GM12878 (cell line): ENCODE measurements at regions not wholly inside any gene's neighbourhood (a gene's known extent, or its start where the extent isn't known, plus 50 kb on each side); places are given as distances from the start of the nearest gene placed in this dataset.

Source experiments
- ATAC-seq: fragments of 200-7000 bp; cut with Tn5 transposase; 3 replicates; pipeline ENCODE4 v1.9.1; 2020; ENCODE audit warnings: mild to moderate bottlenecking, moderate library complexity
- BruUV-seq: library from RNA; stranded (reverse); fragments of 400-500 nt; replicated peaks from 2 replicates; lab custom pipeline; 2021; lab: Mats Ljungman, UMichigan
- CTCF ChIA-PET: fragments of 300-600 bp; sonication (Branson Sonifier 250); formaldehyde crosslinking; extraction: SDS; loops from one replicate; lab custom pipeline; 2021; ENCODE audit warnings: inconsistent platforms; lab: Yijun Ruan, JAX
- POLR2A ChIA-PET: fragments of 350-600 bp; formaldehyde crosslinking; extraction: SDS; loops from one replicate; lab custom pipeline; 2021; ENCODE audit warnings: inconsistent platforms; lab: Charles Lee
- RAD21 ChIA-PET: fragments of 300-600 bp; sonication (Branson Sonifier 250); formaldehyde crosslinking; loops from one replicate; lab custom pipeline; 2023; ENCODE audit warnings: antibody characterized with exemption; ENCODE audit not compliant: unreplicated experiment; lab: Charles Lee
- SMC1A ChIA-PET: fragments of 300-600 bp; sonication (Branson Sonifier 250); formaldehyde crosslinking; loops from one replicate; lab custom pipeline; 2023; ENCODE audit not compliant: unreplicated experiment, uncharacterized antibody; lab: Charles Lee
- DNase-seq: peaks from one replicate; pipeline ENCODE4 v3.0.0-alpha.2; 2011; ENCODE audit warnings: low read depth, low spot score
- FAIRE-seq: peaks from 3 replicates; lab custom pipeline; 2011; peaks lifted over from hg19 to GRCh38; lab: Jason Lieb, UNC
- H2AFZ ChIP-seq: 2 replicates; pipeline ENCODE4 v1.6.0; 2011; ENCODE audit warnings: low read depth, low read length, control low read depth; ENCODE audit not compliant: control insufficient read depth
- H3K27ac ChIP-seq: 2 replicates; pipeline ENCODE4 v1.5.1; 2011; ENCODE audit warnings: control low read depth; ENCODE audit not compliant: control insufficient read depth, insufficient read depth
- H3K27me3 ChIP-seq, 2 experiments: replicated peaks in 1 of 2; 2 replicates each; pipeline versions ENCODE4 v1.6.0 to v1.6.1; 2011; ENCODE audit warnings: low read length in 1 of 2; ENCODE audit not compliant: control insufficient read depth in 2 of 2, insufficient read depth in 2 of 2
- H3K36me3 ChIP-seq, 2 experiments: 2 replicates each; pipeline ENCODE4 v1.5.1; 2011; ENCODE audit warnings: low read length in 1 of 2; ENCODE audit not compliant: control insufficient read depth in 2 of 2, insufficient read depth in 2 of 2
- H3K4me1 ChIP-seq: 2 replicates; pipeline ENCODE4 v1.6.1; 2011; ENCODE audit warnings: mild to moderate bottlenecking, low read length, moderate library complexity, mixed read lengths; ENCODE audit not compliant: control insufficient read depth, insufficient read depth
- H3K4me2 ChIP-seq: 2 replicates; pipeline ENCODE4 v1.6.0; 2011; ENCODE audit warnings: control low read depth; ENCODE audit not compliant: control insufficient read depth, insufficient read depth
- H3K4me3 ChIP-seq: fragments of 200-600 bp; sonication (generic); 2 replicates; pipeline ENCODE4 v1.5.1; 2016
- H3K79me2 ChIP-seq: 2 replicates; pipeline ENCODE4 v1.6.0; 2011; ENCODE audit warnings: low read length; ENCODE audit not compliant: control insufficient read depth, insufficient read depth
- H3K9ac ChIP-seq: 2 replicates; pipeline ENCODE4 v1.8.0; 2011; ENCODE audit warnings: low read length, control low read depth, mixed read lengths; ENCODE audit not compliant: control insufficient read depth, insufficient read depth
- H3K9me3 ChIP-seq: replicated peaks from 3 replicates; pipeline ENCODE4 v1.5.1; 2011; ENCODE audit warnings: mild to moderate bottlenecking, low read length; ENCODE audit not compliant: control insufficient read depth, insufficient read depth
- H4K20me1 ChIP-seq: 2 replicates; pipeline ENCODE4 v1.6.0; 2011; ENCODE audit not compliant: control insufficient read depth, insufficient read depth
- CHD4 ChIP-seq: fragments of 200-600 bp; sonication (generic); IDR thresholded peaks from 2 replicates; pipeline ENCODE4 v1.6.1; 2016; ENCODE audit warnings: mild to moderate bottlenecking
- CREM ChIP-seq: IDR thresholded peaks from 2 replicates; pipeline ENCODE4 v1.6.1; 2014; ENCODE audit warnings: antibody characterized with exemption, low read depth
- FOS ChIP-seq: IDR thresholded peaks from 3 replicates; pipeline ENCODE4 v1.6.1; 2011; ENCODE audit warnings: borderline replicate concordance; ENCODE audit not compliant: insufficient read length; ENCODE audit errors: extremely low read depth
- KAT2A ChIP-seq: conservative IDR thresholded peaks from 2 replicates; pipeline ENCODE4 v1.6.1; 2011; ENCODE audit warnings: low read depth, low read length; ENCODE audit not compliant: control insufficient read depth
- MTA2 ChIP-seq: fragments of 450-650 bp; IDR thresholded peaks from 2 replicates; pipeline ENCODE4 v1.6.1; 2016; ENCODE audit warnings: low read depth, mild to moderate bottlenecking, moderate library complexity
- RB1 ChIP-seq: fragments of 450-650 bp; formaldehyde crosslinking; IDR thresholded peaks from 2 replicates; pipeline ENCODE4 v1.6.1; 2017; ENCODE audit warnings: mild to moderate bottlenecking, borderline replicate concordance
- RBBP5 ChIP-seq: fragments of 200-600 bp; sonication (generic); conservative IDR thresholded peaks from 2 replicates; pipeline ENCODE4 v1.6.1; 2016
- RCOR1 ChIP-seq: conservative IDR thresholded peaks from 2 replicates; pipeline ENCODE4 v1.6.1; 2012; ENCODE audit warnings: low read depth, low read length, improper control_type of control experiment
- TCF3 ChIP-seq: IDR thresholded peaks from 2 replicates; pipeline ENCODE4 v1.6.1; 2012; ENCODE audit warnings: low read depth, mild to moderate bottlenecking, low read length, borderline replicate concordance; ENCODE audit not compliant: insufficient read depth
- YY1 ChIP-seq: IDR thresholded peaks from 2 replicates; pipeline ENCODE4 v1.6.1; 2011; ENCODE audit warnings: low read depth, mild to moderate bottlenecking, low read length
- WGBS: methylation state at CpG from one replicate; pipeline ENCODE4 v1.1.6; 2016; ENCODE audit warnings: low lambda C conversion rate; ENCODE audit not compliant: insufficient replicate concordance, insufficient coverage; ENCODE audit errors: missing lambda C conversion rate; 5-methylcytosine and 5-hydroxymethylcytosine counted together
- in situ Hi-C: fragments of 300-500 bp; cut with MboI; formaldehyde crosslinking; loops from 9 replicates; pipeline ENCODE4 v1.14.3; 2018; ENCODE audit warnings: mixed read lengths
- intact Hi-C: fragments of 100-400 bp; cut with micrococcal nuclease; formaldehyde crosslinking; loops from one replicate; pipeline ENCODE4 v1.14.2; 2022; ENCODE audit not compliant: unreplicated experiment
- TF ChIP-seq, protein P1 (sequence below): IDR thresholded peaks from 2 replicates; pipeline ENCODE4 v1.6.1; 2011; ENCODE audit warnings: low read depth, low read length, improper control_type of control experiment, borderline replicate concordance
- TF ChIP-seq, protein P2 (sequence below): fragments of 450-650 bp; IDR thresholded peaks from 2 replicates; pipeline ENCODE4 v1.6.1; 2017; ENCODE audit warnings: mild to moderate bottlenecking

DNA sequence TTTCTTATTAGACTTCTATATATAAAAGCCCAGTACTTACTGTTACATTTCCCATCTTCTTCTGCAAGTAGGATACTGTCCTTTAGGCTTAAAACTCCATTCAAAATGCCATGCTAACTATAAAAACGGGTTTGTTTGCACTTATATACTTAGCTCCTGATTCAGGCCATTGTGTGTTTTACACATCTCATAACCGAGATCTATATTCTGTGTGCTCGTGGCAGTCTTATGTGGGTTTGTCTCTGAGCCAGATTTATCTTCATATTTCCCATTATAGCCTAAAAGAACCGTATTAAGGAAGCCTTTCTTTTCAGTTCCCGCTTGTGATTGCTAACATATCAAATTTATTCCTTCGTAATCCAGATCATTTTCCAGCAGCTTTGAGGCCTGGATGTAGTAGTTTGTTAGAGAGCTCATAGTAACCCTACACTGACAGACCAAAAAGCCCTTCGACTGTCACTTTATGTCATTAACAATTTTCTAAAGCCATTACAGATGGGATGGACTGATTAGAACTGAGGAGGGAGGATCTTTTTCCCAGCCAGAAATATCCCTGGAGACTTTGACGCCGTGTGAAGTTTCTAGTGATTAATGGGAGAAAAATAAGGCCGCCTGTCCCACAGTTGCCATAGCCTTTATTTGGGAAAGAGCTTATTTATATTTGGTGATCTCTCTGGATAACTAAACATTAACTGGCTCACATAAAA lies 508.5 kb downstream of the FOXG1 start (continued):
- TF ChIP-seq RB1: no peak
- no peak for TF ChIP-seq TCF3

DNA sequence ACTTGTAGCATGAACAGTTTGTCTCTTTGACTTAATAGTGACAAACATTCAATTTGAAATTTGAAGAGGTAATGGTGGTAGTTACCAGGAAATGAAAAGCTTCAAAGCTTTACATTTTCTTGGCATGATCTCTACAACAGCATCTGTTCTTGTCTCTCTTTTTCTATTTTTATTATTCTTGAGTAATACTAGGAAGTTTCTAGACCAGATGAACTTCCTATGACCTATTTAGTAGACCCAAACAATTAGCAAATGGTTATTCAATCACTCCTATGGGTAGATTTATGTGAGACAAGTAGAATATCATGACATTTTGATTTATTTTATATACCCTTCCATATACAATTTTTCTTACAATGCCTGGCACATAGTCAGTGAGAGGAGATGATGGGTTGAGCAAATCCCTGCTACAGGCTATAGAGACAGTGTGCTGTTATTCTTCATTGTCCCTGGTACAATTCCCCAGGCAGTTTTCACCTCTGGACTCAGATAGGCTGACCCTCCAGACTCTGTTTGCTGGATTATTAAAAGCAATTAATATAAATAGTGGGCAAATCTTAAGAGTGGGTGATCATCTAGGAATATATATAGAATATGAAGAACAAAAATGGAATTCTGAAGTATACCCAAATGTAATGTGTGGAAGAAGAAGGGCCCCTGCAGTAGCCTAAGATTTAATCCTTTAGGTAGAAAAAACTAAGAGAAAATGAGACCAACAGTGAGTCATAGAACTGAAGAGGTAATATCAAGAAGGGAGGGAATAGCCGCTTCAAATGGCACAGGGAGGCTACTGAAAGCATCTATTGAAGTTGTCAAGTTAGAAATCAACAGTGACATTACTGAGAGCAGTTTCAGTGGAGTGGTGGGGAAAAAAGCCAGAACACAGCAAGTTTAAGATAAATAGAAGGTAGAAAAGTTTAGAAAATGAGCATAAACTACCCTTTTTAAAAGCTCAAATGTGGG lies 512.0 kb downstream of the FOXG1 start:
- Histone ChIP-seq H3K4me2 (no peak overlapping the region), H3K9me3 (no peaks in the 10 kb centered on the region), H3K4me1 (no peaks in the 10 kb centered on the region), H3K27me3 (no peaks in the 10 kb centered on the region), H3K27ac (no peak overlapping the region), H2AFZ (no peak overlapping the region), H3K36me3 (no peaks in the 10 kb centered on the region), H3K9ac (no peak overlapping the region), H4K20me1 (no peaks in the 10 kb centered on the region), H3K79me2 (no peaks in the 10 kb centered on the region), H3K4me3 (no peak overlapping the region)
- in situ Hi-C loops: no loop called here
- no TSS peak for BruUV-seq
- RAD21 ChIA-PET: no interaction called here
- no peak for ATAC-seq
- TF ChIP-seq MTA2: no peak
- TF ChIP-seq, protein P1, sequence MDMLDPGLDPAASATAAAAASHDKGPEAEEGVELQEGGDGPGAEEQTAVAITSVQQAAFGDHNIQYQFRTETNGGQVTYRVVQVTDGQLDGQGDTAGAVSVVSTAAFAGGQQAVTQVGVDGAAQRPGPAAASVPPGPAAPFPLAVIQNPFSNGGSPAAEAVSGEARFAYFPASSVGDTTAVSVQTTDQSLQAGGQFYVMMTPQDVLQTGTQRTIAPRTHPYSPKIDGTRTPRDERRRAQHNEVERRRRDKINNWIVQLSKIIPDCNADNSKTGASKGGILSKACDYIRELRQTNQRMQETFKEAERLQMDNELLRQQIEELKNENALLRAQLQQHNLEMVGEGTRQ: no peak
- TF ChIP-seq KAT2A: no peak
- no peak for TF ChIP-seq YY1
- no peak for TF ChIP-seq RBBP5
- TF ChIP-seq CREM: no peak
- TF ChIP-seq, protein P2, sequence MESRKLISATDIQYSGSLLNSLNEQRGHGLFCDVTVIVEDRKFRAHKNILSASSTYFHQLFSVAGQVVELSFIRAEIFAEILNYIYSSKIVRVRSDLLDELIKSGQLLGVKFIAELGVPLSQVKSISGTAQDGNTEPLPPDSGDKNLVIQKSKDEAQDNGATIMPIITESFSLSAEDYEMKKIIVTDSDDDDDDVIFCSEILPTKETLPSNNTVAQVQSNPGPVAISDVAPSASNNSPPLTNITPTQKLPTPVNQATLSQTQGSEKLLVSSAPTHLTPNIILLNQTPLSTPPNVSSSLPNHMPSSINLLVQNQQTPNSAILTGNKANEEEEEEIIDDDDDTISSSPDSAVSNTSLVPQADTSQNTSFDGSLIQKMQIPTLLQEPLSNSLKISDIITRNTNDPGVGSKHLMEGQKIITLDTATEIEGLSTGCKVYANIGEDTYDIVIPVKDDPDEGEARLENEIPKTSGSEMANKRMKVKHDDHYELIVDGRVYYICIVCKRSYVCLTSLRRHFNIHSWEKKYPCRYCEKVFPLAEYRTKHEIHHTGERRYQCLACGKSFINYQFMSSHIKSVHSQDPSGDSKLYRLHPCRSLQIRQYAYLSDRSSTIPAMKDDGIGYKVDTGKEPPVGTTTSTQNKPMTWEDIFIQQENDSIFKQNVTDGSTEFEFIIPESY: no peak
- TF ChIP-seq CHD4: no peak
- TF ChIP-seq FOS: no peak
- no peak for TF ChIP-seq RCOR1
- 0% methylated on average over 1 of the region's 1 CpG for WGBS
- DNase-seq: no peak
- SMC1A ChIA-PET: no interaction called here
- no peak for FAIRE-seq
- POLR2A ChIA-PET: no interaction called here
- CTCF ChIA-PET: no interaction called here
- intact Hi-C loops: no loop called here
